NT2/D1 (cell line): ENCODE measurements at regions not wholly inside any gene's neighbourhood (a gene's known extent, or its start where the extent isn't known, plus 50 kb on each side); places are given as distances from the start of the nearest gene placed in this dataset.

Source experiments
- DNase-seq: peaks from one replicate; pipeline ENCODE4 v3.0.0-alpha.2; 2011; ENCODE audit warnings: low read depth, low spot score
- H3K27me3 ChIP-seq: 2 replicates; pipeline ENCODE4 v1.6.0; 2011; ENCODE audit warnings: mild to moderate bottlenecking; ENCODE audit not compliant: insufficient read length, insufficient read depth
- H3K36me3 ChIP-seq: 2 replicates; pipeline ENCODE4 v1.6.1; 2011; ENCODE audit warnings: mild to moderate bottlenecking, low read length, mixed read lengths; ENCODE audit not compliant: insufficient read depth, insufficient read length
- H3K4me1 ChIP-seq: 2 replicates; pipeline ENCODE4 v1.5.1; 2011; ENCODE audit not compliant: insufficient read depth, insufficient read length
- H3K4me3 ChIP-seq: 2 replicates; pipeline ENCODE4 v1.5.1; 2011; ENCODE audit warnings: low read depth; ENCODE audit not compliant: insufficient read length
- H3K9ac ChIP-seq: 2 replicates; pipeline ENCODE4 v1.6.0; 2011; ENCODE audit warnings: low read depth; ENCODE audit not compliant: insufficient read length
- H3K9me3 ChIP-seq: 2 replicates; pipeline ENCODE4 v1.5.1; 2011; ENCODE audit warnings: mild to moderate bottlenecking, low read length; ENCODE audit not compliant: insufficient read depth
- SUZ12 ChIP-seq: IDR thresholded peaks from 2 replicates; pipeline ENCODE4 v1.6.1; 2011; ENCODE audit not compliant: insufficient read length, insufficient read depth; ENCODE audit errors: extremely low read depth
- YY1 ChIP-seq: IDR thresholded peaks from 2 replicates; pipeline ENCODE4 v1.6.1; 2011; ENCODE audit not compliant: insufficient read length, insufficient read depth
- ZNF274 ChIP-seq: IDR thresholded peaks from 2 replicates; pipeline ENCODE4 v1.6.1; 2011; ENCODE audit warnings: mild to moderate bottlenecking, low read depth, low read length

DNA sequence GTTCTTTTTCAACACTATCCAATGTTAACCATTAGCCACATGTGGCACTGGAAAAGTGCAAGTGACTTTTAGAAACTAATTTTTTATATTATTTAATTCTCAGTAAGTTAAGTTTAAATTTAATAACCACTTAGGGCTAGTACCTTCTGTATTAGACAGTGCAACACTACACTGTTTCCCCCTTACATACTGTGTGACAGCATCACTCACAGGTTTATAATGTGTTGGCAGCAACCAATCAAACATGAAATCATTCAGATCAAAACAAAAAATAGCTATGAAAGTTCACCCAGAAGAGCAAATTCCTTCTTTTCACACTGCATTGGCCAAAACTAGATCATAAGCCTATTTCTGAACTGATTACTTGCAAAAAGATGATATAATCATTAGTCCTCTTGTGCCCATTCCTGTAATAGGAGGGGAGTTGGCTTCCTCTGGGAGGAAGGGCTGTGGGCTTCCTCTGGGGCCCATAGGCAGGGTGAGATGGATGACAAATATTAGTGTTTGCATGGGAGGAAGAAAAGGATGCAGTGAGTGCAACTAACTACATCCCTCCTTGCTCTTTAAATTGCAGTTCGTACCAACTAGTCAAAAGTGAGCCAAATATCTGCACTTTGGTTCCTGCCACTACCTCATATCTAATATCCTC, 708.1 kb upstream of the RGMB start:
- H3K9ac ChIP-seq = no peak overlapping the region
- H3K4me3 ChIP-seq = no peak overlapping the region
- H3K9me3 ChIP-seq = no peaks in the 10 kb centered on the region
- DNase-seq = no peak
- no peaks in the 10 kb centered on the region for H3K4me1 ChIP-seq
- no peaks in the 10 kb centered on the region for H3K36me3 ChIP-seq
- H3K27me3 ChIP-seq = no peaks in the 10 kb centered on the region
- TF ChIP-seq YY1 = no peak
- no peak for TF ChIP-seq ZNF274
- TF ChIP-seq SUZ12 = no peak

DNA sequence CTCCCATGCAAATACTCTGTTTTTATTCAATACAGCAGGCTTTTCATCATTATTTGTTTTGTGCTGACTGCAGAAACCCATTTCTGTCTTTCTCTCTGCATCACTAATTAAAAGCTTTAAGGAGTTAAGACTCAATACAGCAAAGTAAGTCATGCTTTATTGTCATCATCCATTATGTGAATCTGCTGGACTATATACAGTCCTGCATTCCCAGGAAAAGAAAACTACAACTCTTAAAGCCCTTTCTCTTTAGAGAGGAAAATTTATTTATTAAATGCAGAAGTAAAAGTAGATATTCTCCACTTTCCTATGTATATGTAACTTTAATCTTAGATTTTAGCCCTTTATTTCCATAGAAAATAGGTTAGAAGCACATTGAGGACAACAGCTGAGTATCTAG, 706.6 kb upstream of the RGMB start:
- H3K4me3 ChIP-seq = no peak overlapping the region
- H3K27me3 ChIP-seq = no peaks in the 10 kb centered on the region
- no peaks in the 10 kb centered on the region for H3K4me1 ChIP-seq
- TF ChIP-seq SUZ12 = no peak
- TF ChIP-seq YY1 = no peak
- no peak for TF ChIP-seq ZNF274
- no peak overlapping the region for H3K9ac ChIP-seq
- no peaks in the 10 kb centered on the region for H3K9me3 ChIP-seq
- no peaks in the 10 kb centered on the region for H3K36me3 ChIP-seq
- DNase-seq = no peak

DNA sequence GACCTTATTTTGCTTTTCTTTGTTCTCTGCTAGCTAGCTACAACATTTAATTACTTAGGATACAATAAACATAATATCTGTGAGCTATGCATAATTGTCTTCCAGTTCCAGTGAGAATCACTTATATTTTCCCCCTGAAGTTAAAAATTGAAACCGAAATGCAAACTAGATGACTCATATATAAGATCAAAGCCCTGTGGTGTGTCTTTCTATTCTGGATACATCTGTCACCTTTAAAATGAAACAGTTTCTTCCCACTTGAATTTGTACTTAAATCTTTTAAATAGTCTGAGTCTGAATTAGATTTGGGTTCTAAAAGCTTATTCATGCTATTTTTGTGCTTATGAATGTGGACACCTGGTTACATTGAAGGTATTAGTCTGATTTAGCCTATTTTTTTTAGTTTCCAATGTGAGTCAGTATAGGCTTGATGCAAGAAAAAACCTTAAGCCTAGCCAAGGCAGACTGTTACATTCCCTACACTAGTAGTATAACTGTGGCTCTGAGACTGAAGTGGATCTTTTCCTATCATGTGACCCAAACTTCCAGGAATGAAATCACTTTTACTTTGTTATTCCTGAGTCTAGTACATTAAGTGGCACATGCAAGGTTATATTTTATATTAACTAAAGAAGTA, 703.5 kb upstream of the RGMB start:
- Histone ChIP-seq H3K27me3 (no peaks in the 10 kb centered on the region), H3K9ac (no peak overlapping the region), H3K9me3 (no peaks in the 10 kb centered on the region), H3K4me1 (no peaks in the 10 kb centered on the region), H3K36me3 (no peaks in the 10 kb centered on the region), H3K4me3 (no peak overlapping the region)
- no peak for DNase-seq
- TF ChIP-seq ZNF274 (no peak), YY1 (no peak), SUZ12 (no peak)

DNA sequence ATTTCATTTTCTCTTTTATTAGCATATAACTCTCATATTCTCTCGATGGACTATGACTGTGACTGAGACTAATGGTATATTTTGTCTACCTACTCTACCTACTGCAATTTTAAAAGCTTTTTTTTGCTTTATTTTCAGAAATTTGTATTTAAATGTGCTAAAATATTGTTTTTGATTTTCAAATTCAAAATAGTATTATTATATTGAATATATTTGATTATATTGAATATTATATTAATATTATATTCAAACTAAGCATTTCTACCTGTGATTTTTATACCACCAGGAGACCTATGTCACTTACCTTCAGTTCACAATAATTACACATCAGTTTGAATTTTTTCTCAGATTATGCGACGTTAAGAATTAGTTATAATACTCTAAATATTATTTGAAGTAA, 700.5 kb upstream of the RGMB start:
- Histone ChIP-seq H3K4me3 (no peak overlapping the region), H3K27me3 (no peaks in the 10 kb centered on the region), H3K9ac (no peak overlapping the region), H3K9me3 (no peaks in the 10 kb centered on the region), H3K36me3 (no peaks in the 10 kb centered on the region), H3K4me1 (no peaks in the 10 kb centered on the region)
- no peak for DNase-seq
- TF ChIP-seq ZNF274 = no peak
- TF ChIP-seq YY1 = no peak
- no peak for TF ChIP-seq SUZ12

DNA sequence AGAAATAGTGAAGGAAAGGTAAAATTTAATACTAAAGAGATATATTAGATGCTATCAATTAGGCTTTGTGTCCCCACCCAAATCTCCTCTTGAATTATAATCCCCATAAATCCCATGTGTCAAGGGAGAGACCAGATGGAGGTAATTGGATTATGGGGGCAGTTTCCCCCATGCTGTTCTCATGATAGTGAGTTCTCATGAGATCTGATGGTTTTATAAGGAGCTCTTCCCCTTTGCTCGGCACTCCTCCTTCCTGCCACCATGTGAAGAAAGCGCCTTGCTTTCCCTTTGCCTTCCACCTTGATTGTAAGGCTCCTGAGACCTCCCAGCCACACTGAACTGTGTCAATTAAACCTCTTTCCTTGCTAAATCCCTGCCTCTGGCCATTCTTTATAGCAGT, 697.0 kb upstream of the RGMB start:
- no peak for TF ChIP-seq ZNF274
- TF ChIP-seq SUZ12 = no peak
- TF ChIP-seq YY1 = no peak
- Histone ChIP-seq H3K9ac (no peak overlapping the region), H3K27me3 (no peaks in the 10 kb centered on the region), H3K36me3 (no peaks in the 10 kb centered on the region), H3K9me3 (no peaks in the 10 kb centered on the region), H3K4me3 (no peak overlapping the region), H3K4me1 (no peaks in the 10 kb centered on the region)
- DNase-seq = no peak

DNA sequence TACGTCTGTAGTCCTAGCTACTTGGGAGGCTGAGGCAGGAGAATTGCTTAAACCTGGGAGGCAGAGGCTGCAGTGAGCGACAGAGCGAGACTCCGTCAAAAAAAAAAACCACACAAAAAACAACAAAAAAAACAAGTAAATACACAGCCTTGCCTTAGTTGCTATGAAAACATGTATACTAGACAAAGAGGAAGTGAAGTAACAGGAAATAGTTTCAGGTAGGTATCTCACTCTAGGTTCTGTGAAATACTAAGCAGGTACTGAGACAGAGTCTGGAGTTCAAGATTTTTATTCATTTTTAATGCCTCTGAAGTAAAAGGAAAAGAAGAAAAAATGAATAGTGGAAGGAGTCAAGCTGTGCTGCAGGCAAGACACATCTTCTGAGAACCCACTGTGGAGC, 687.9 kb upstream of the RGMB start:
- TF ChIP-seq YY1 (no peak), ZNF274 (no peak), SUZ12 (no peak)

DNA sequence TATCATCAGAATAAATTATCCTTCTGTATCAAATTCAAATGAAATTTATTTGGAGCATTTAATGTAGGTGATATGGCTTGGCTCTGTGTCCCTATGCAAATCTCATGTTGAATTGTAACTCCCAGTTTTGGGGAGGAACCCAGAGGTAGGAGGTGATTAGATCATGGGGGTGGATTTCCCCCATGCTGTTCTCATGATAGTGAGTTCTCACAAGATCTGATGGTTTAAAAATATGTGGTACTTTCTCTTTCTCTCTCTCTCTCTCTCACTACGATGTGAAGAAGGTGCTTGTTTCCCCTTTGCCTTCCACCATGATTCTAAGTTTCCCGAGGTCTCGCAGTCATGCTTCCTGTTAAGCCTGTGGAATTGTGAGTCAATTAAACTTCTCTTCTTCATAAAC, 678.4 kb upstream of the RGMB start:
- H3K4me1 ChIP-seq = no peaks in the 10 kb centered on the region

More for the DNA sequence above, 687.9 kb upstream of the RGMB start:
- no peaks in the 10 kb centered on the region for H3K27me3 ChIP-seq
- H3K36me3 ChIP-seq = no peaks in the 10 kb centered on the region
- no peaks in the 10 kb centered on the region for H3K9me3 ChIP-seq
- H3K4me1 ChIP-seq = no peaks in the 10 kb centered on the region
- no peak overlapping the region for H3K4me3 ChIP-seq
- no peak overlapping the region for H3K9ac ChIP-seq
- DNase-seq = no peak

More for the DNA sequence above, 678.4 kb upstream of the RGMB start:
- Histone ChIP-seq H3K9me3 (no peaks in the 10 kb centered on the region), H3K27me3 (no peaks in the 10 kb centered on the region), H3K36me3 (no peaks in the 10 kb centered on the region), H3K4me3 (no peak overlapping the region), H3K9ac (no peak overlapping the region)
- TF ChIP-seq ZNF274 (no peak), YY1 (no peak), SUZ12 (no peak)
- no peak for DNase-seq
